ENCODE measurements at regions not wholly inside any gene's neighbourhood (a gene's known extent, or its start where the extent isn't known, plus 50 kb on each side); places are given as distances from the start of the nearest gene placed in this dataset.
"Not testable (repeated sequence)": the region's sequence is repeated elsewhere in the genome, so short reads cannot be mapped to it uniquely, and the experiment has no call there.

- TF ChIP-seq, protein P1, sequence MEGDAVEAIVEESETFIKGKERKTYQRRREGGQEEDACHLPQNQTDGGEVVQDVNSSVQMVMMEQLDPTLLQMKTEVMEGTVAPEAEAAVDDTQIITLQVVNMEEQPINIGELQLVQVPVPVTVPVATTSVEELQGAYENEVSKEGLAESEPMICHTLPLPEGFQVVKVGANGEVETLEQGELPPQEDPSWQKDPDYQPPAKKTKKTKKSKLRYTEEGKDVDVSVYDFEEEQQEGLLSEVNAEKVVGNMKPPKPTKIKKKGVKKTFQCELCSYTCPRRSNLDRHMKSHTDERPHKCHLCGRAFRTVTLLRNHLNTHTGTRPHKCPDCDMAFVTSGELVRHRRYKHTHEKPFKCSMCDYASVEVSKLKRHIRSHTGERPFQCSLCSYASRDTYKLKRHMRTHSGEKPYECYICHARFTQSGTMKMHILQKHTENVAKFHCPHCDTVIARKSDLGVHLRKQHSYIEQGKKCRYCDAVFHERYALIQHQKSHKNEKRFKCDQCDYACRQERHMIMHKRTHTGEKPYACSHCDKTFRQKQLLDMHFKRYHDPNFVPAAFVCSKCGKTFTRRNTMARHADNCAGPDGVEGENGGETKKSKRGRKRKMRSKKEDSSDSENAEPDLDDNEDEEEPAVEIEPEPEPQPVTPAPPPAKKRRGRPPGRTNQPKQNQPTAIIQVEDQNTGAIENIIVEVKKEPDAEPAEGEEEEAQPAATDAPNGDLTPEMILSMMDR (IDR thresholded peaks at IDR 0.05; ENCODE audit: insufficient read depth, low read length, missing control alignments) = no peak
- DNase-seq (ENCODE audit: low read depth, low spot score) = no peak
- no peak overlapping the region for H3K4me3 ChIP-seq (ENCODE audit: low read depth, low read length)
- ChIA-PET POLR2A (no interaction called here), CTCF (no interaction called here)
Observed at GRCh38 chr5:82425591-82425990, 147.4 kb upstream of the RPS23 start.

DNA sequence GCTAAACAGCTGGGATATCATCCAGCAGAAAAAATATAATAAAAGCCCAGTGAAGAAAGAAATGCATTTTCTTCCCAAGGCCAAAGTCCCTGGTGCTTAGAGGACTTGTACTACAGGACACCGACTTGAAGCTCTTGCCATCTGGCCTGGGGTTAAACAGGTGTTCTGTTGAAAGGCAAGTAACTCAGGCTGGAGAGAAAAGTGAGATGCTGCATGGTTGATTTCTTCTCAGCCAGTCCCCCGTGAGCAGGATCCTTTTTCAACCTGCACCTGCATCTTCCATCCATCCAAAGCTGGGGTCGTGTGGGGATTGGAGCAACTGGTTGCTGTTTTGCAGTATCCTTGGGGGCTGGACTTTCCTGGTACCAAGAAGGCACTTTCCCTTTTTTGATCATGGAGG lies 146.1 kb upstream of the RPS23 start:
- ChIA-PET CTCF (no interaction called here), POLR2A (no interaction called here)
- no peak overlapping the region for H3K4me3 ChIP-seq (ENCODE audit: low read depth, low read length)
- TF ChIP-seq, protein P1 (IDR thresholded peaks at IDR 0.05; ENCODE audit: insufficient read depth, low read length, missing control alignments) = no peak
- DNase-seq (ENCODE audit: low read depth, low spot score) = no peak

- TF ChIP-seq, protein P1 (IDR thresholded peaks at IDR 0.05; ENCODE audit: insufficient read depth, low read length, missing control alignments) = no peak
- H3K4me3 ChIP-seq (ENCODE audit: low read depth, low read length) = no peak overlapping the region
- CTCF ChIA-PET = interaction anchor here (2.2 to 2.4 kb wide), 2 partner anchors 70 to 110 kb away, joined by 13 to 14 read pairs; no protein-coding TSS in a partner anchor
- no peak for DNase-seq (ENCODE audit: low read depth, low spot score)
- POLR2A ChIA-PET = no interaction called here
Observed at GRCh38 chr5:82422751-82423181, 144.6 kb upstream of the RPS23 start.

- POLR2A ChIA-PET = no interaction called here
- CTCF ChIA-PET = interaction anchor here (0.7 to 2.4 kb wide), 7 partner anchors 15 to 110 kb away, joined by 3 to 14 read pairs (median 5); no protein-coding TSS in a partner anchor
Observed at GRCh38 chr5:82422001-82422740, 144.0 kb upstream of the RPS23 start.

DNA sequence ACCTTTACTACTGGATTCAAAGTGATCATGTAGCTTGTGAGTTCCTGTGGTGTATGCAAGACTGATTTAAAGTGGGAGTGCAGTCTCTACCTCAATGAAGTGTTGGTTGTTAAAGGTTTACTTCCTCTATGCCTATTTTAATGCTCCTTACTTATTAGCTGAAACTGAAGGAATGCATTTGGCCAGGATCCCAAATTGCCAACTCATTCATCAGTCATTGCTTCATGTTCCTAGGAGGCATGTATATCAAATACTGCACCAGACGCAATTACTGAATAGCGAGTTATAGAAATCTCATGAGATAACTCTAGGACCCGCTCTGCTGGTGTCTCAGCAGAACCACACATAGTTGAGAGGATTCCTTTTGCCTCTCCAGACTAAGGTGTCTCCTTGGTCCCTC lies 143.0 kb upstream of the RPS23 start:
- TF ChIP-seq, protein P1 (IDR thresholded peaks at IDR 0.05; ENCODE audit: insufficient read depth, low read length, missing control alignments) = peak; percentile 29
- POLR2A ChIA-PET = no interaction called here
- no peak overlapping the region for H3K4me3 ChIP-seq (ENCODE audit: low read depth, low read length)
- peak; percentile 94 for DNase-seq (ENCODE audit: low read depth, low spot score)
- CTCF ChIA-PET = interaction anchor here (0.6 to 2.4 kb wide), 8 partner anchors 14 to 1141 kb away, joined by 3 to 14 read pairs (median 4); no protein-coding TSS in a partner anchor

More at GRCh38 chr5:82422001-82422740, 144.0 kb upstream of the RPS23 start:
- TF ChIP-seq, protein P1 (IDR thresholded peaks at IDR 0.05; ENCODE audit: insufficient read depth, low read length, missing control alignments) = no peak
- no peak for DNase-seq (ENCODE audit: low read depth, low spot score)
- H3K4me3 ChIP-seq (ENCODE audit: low read depth, low read length) = no peak overlapping the region

GRCh38 chr5:82420524-82420923 lies 142.4 kb upstream of the RPS23 start:
- H3K4me3 ChIP-seq (ENCODE audit: low read depth, low read length); DNase-seq (ENCODE audit: low read depth, low spot score); POLR2A ChIA-PET: not testable (repeated sequence)
- CTCF ChIA-PET = interaction anchor here (0.6 to 2.4 kb wide), 7 partner anchors 13 to 1141 kb away, joined by 3 to 14 read pairs (median 5); no protein-coding TSS in a partner anchor
